Right lung (tissue), 2 donors: ENCODE measurements at regions not wholly inside any gene's neighbourhood (a gene's known extent, or its start where the extent isn't known, plus 50 kb on each side); places are given as distances from the start of the nearest gene placed in this dataset.

Experiments used
- DNase-seq, 2 donors: peaks; one replicate each; pipeline ENCODE4 v3.0.0-alpha.2; 2013

- no peak for DNase-seq
Observed at GRCh38 chr2:41912337-41912736, 135.5 kb upstream of the PKDCC start.

- no peak for DNase-seq
Observed at GRCh38 chr2:41912776-41913175, 135.0 kb upstream of the PKDCC start.

GRCh38 chr2:41913311-41913710 is 134.5 kb upstream of the PKDCC start:
- no peak for DNase-seq

GRCh38 chr2:41913921-41914609 is 133.8 kb upstream of the PKDCC start:
- no peak for DNase-seq

- no peak for DNase-seq
Observed at GRCh38 chr2:41914936-41915335, 132.9 kb upstream of the PKDCC start.

GRCh38 chr2:41916177-41916576 is 131.6 kb upstream of the PKDCC start:
- no peak for DNase-seq

- DNase-seq: no peak
Observed at GRCh38 chr2:41917587-41917986, 130.2 kb upstream of the PKDCC start.

GRCh38 chr2:41919135-41919534 is 128.7 kb upstream of the PKDCC start:
- DNase-seq: no peak

- no peak for DNase-seq
Observed at GRCh38 chr2:41920181-41920580, 127.6 kb upstream of the PKDCC start.

GRCh38 chr2:41920812-41921211 is 127.0 kb upstream of the PKDCC start:
- no peak for DNase-seq

- no peak for DNase-seq
Observed at GRCh38 chr2:41922177-41922576, 125.6 kb upstream of the PKDCC start.

GRCh38 chr2:41923156-41923786 is 124.5 kb upstream of the PKDCC start:
- no peak for DNase-seq

- DNase-seq: no peak
Observed at GRCh38 chr2:41924024-41924423, 123.8 kb upstream of the PKDCC start.

- DNase-seq: no peak
Observed at GRCh38 chr2:41924709-41925408, 123.0 kb upstream of the PKDCC start.

- DNase-seq: no peak
Observed at GRCh38 chr2:41925712-41926111, 122.1 kb upstream of the PKDCC start.

GRCh38 chr2:41926614-41927580 is 120.9 kb upstream of the PKDCC start:
- DNase-seq: no peak

GRCh38 chr2:41927581-41928264 is 120.1 kb upstream of the PKDCC start:
- no peak for DNase-seq

GRCh38 chr2:41928526-41928925 is 119.3 kb upstream of the PKDCC start:
- DNase-seq: no peak

GRCh38 chr2:41930807-41931566 is 116.8 kb upstream of the PKDCC start:
- DNase-seq: no peak

GRCh38 chr2:41932241-41933045 is 115.4 kb upstream of the PKDCC start:
- peak; percentile 89 to 91 for DNase-seq
